ENCODE measurements at regions not wholly inside any gene's neighbourhood (a gene's known extent, or its start where the extent isn't known, plus 50 kb on each side); places are given as distances from the start of the nearest gene placed in this dataset.
"Not testable (repeated sequence)": the region's sequence is repeated elsewhere in the genome, so short reads cannot be mapped to it uniquely, and the experiment has no call there.

GRCh38 chr2:150095361-150096095, 391.9 kb downstream of the RND3 start:
- DNase-seq, result no peak

DNA sequence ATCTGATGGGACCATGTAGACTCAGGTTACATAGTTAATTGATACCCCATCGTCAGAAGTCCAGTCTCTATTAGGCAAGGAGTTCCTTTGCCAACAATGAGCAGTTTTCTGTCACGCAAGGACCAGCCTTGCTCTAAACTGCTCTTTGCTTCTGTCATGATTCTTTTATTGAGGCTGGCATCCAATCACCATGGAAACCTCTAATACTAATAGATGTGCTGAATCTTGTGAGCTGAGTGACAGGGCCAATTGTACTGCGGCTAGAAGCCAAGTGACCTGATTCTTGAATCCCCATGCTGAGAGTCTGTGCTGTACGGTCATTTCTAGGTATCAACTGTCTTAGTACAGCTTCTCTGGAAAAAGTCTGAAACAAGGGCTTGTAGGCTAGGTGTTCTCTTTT, 395.6 kb downstream of the RND3 start:
- DNase-seq, result no peak

GRCh38 chr2:150090031-150090430, 397.4 kb downstream of the RND3 start:
- no peak for DNase-seq

- DNase-seq, result no peak
Measured at GRCh38 chr2:150088538-150088937, 398.9 kb downstream of the RND3 start.

DNA sequence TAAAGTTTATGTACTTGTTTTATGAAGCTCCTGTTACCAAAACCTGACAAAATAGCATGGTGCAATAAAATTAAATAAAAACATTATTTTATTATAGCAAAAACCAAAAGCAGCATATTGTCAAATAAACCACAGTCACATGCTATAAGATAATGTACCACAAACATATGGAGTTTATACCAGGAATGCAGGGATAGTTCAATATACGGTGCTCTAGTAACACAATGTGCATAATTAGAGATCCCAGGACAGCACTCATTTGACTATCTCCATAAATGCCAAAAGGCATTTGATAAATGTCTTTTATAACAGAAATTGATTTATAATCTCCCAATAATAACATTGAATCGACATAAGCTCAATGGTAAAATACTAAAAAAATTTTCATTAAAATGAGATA, 402.0 kb downstream of the RND3 start:
- DNase-seq, result no peak

DNA sequence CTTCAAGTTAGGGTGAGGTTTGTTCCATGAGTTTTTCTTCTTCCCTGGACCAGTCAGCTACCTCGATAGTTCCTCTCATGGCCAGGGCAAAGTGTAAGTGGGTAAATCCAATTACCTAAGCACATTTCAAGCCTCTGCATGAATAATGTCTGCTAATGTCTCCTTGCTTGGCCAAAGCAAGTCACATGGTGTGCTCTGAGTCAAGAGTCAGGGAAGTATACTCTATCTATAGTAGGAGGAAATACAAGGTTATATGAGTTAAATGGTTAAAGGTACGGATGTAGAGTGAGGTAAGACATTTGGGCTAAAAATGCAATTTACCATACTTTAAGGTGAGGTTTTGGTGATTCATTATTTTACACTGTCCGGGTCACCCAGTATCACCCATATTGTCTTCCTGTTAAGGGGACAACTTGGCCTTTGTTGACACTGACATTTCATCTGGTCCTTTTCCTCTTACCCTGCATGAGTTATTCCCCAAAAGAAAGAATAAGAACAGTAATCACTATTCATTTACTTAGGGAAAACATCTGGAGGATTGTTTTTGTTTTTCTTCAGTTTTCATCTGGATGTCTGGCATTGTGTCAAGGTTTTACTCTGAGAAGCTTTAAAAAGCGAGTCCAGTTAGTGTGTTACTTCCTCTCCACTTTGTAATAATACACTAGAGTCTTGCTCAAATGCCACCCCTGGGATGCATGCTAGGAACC, 405.5 kb downstream of the RND3 start:
- DNase-seq, result no peak

- DNase-seq, result no peak
Measured at GRCh38 chr2:150076281-150076680, 411.2 kb downstream of the RND3 start.

DNA sequence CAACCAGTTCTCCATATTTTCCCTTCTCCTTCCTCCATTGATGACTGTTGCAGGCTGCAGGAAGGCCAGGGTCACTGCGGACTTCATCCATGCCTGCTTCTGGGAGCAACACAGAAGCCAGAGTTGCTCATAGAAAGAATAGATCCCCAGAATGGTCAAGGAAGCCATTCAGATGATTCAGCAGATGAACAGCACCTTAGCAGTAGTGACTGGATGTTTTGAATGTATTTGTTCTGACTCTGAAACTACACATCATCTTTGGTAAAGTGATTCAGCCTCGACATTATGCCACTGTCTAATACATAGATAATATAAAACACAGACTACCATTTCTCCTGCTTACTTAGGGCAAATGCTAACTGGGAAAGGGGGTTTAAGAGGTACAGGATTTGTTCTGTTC, 411.6 kb downstream of the RND3 start:
- DNase-seq, result no peak

- DNase-seq, result no peak
Measured at GRCh38 chr2:150066490-150066889, 421.0 kb downstream of the RND3 start.

- DNase-seq, result no peak
Measured at GRCh38 chr2:150063931-150064548, 423.4 kb downstream of the RND3 start.

GRCh38 chr2:150063432-150063889, 424.0 kb downstream of the RND3 start:
- DNase-seq, result no peak

DNA sequence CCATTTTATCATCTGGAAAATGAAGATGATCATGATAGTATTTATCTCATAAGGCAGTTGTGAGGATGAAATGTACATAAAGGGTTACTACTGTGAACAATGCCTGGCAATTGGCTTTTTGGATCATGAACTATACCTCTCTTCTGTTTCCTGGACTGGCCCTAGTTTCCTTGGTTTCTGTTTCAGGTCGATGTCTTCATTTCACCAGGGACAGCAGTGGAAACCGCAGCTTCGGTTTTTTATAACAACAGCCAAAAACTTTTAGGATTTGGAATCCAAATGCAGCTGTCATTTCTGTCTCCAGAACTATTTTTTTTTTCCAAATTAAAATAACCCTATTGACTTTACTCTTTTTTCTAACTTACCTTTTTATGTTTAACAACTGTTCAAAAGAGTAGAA, 425.1 kb downstream of the RND3 start:
- no peak for DNase-seq

- no peak for DNase-seq
Measured at GRCh38 chr2:150060341-150060740, 427.1 kb downstream of the RND3 start.

GRCh38 chr2:150059676-150060075, 427.8 kb downstream of the RND3 start:
- not testable (repeated sequence) for DNase-seq

DNA sequence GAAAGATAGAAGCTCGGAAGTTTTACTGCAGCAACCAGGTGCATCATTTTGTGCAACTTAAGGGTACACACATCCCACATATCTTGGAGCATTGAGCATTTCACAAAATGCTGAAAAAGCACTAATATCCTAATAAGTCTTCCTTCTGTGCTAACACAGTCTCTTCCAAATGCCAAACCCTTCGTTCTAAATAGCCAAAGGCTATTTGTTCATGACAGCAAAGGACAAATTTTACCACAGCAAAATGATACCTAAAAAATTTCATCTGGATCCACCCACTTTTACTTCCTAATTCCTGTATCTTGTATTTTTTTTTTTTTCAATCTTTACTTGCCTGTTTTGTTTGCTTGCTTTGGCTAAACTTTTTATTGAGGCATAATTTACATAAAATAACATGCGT, 435.0 kb downstream of the RND3 start:
- DNase-seq, result no peak

DNA sequence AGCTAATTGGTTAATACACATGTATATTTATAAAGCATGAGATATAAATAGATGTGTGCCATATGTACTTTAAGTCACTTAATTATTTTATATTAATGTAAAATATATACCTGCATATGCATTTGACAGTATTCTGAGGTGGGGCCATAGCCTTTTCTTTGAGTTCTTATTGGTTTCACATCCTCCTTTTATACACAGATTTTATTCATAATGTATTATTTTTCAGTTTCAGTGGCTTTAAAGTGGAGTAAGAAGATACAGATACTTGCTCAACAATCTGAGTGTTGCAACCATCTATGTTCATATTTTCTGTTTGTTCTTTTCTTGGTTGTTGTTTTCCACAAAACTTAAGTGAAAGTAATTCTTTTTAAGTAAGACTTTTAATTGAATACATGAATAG, 436.5 kb downstream of the RND3 start:
- no peak for DNase-seq

DNA sequence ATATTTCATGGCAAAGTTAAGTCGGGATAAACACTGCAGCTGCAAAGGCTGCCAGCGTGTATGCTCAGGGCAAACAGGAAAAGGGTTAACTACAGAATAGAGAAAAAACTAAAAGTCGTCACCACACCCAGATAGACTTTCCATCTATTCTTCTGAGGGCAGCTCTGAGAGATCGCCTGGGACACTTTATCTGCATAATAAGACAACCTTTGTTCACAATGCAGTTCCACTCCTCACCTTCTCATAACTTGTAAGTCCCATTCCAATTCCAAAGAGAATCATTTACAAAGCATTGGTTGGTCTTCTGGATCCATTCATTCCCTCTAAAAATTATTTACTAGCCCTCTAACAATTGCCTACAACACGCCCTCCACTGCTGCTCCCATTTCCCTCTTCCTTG, 437.4 kb downstream of the RND3 start:
- no peak for DNase-seq

- no peak for DNase-seq
Measured at GRCh38 chr2:150047620-150048222, 439.7 kb downstream of the RND3 start.

GRCh38 chr2:150046810-150047209, 440.7 kb downstream of the RND3 start:
- DNase-seq, result no peak

- no peak for DNase-seq
Measured at GRCh38 chr2:150046211-150046610, 441.3 kb downstream of the RND3 start.

GRCh38 chr2:150045601-150046000, 441.9 kb downstream of the RND3 start:
- DNase-seq, result no peak

GRCh38 chr2:150043172-150043500, 444.3 kb downstream of the RND3 start:
- DNase-seq, result no peak

GRCh38 chr2:150042500-150043171, 444.8 kb downstream of the RND3 start:
- DNase-seq, result no peak

All from CD4-positive, alpha-beta T cell treated with Interleukin-10 for 1 hour (primary cell).